GM12864 (cell line): ENCODE measurements at regions not wholly inside any gene's neighbourhood (a gene's known extent, or its start where the extent isn't known, plus 50 kb on each side); places are given as distances from the start of the nearest gene placed in this dataset.
"Not testable (repeated sequence)": the region's sequence is repeated elsewhere in the genome, so short reads cannot be mapped to it uniquely, and the experiment has no call there.

Source experiments
- DNase-seq: peaks from one replicate; pipeline ENCODE4 v3.0.0-alpha.2; 2011; ENCODE audit warnings: low read depth
- H3K4me3 ChIP-seq: 2 replicates; pipeline ENCODE4 v1.5.1; 2011; ENCODE audit warnings: mild to moderate bottlenecking, low read depth, low read length, control low read depth
- TF ChIP-seq, protein P1 (sequence below): IDR thresholded peaks from 2 replicates; pipeline ENCODE4 v1.5.1; 2011; ENCODE audit warnings: low read depth, mild to moderate bottlenecking, moderate library complexity, low read length, control low read depth, inconsistent platforms; ENCODE audit errors: missing control alignments

DNA sequence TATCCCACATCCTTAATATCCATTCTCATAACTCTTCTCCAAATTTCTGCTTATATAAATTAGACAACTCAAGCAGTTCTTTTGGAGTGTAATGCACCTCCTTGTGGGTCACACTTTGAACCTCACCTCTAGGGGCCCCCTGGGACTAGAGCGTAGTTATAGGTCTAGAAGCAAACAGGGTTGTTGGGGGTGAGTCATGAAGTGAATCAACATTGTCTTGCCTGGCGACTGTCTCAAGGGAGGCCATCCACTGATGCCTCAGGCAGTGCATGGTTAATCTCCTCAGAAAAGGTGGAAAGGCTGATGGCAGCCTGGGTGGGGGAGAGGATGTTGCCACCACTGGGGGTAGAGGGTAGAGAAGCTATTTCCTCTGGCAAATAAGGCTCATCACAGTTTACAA is 129.1 kb downstream of the TNFRSF21 start:
- no peak for DNase-seq
- TF ChIP-seq, protein P1, sequence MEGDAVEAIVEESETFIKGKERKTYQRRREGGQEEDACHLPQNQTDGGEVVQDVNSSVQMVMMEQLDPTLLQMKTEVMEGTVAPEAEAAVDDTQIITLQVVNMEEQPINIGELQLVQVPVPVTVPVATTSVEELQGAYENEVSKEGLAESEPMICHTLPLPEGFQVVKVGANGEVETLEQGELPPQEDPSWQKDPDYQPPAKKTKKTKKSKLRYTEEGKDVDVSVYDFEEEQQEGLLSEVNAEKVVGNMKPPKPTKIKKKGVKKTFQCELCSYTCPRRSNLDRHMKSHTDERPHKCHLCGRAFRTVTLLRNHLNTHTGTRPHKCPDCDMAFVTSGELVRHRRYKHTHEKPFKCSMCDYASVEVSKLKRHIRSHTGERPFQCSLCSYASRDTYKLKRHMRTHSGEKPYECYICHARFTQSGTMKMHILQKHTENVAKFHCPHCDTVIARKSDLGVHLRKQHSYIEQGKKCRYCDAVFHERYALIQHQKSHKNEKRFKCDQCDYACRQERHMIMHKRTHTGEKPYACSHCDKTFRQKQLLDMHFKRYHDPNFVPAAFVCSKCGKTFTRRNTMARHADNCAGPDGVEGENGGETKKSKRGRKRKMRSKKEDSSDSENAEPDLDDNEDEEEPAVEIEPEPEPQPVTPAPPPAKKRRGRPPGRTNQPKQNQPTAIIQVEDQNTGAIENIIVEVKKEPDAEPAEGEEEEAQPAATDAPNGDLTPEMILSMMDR: no peak
- no peak overlapping the region for H3K4me3 ChIP-seq

DNA sequence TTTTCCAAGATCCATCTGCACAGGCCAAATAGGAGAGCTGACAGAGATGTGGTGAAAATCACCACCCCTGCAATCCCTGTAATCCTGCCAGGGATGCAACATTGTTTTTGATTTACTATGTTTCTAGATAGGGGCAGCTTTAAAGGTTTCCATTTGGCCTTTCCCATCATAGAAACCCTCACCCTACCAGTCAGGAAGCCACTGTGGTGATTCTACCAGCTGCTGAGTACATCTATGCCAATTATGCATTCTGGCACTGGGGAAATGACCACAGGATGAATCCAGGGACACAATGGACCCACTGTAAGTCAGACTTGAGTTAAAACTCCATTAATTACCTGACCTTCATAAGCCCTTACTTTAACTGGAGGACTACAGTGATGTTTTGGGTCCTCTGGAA is 130.4 kb downstream of the TNFRSF21 start:
- DNase-seq: no peak
- H3K4me3 ChIP-seq: no peak overlapping the region
- TF ChIP-seq, protein P1: no peak

DNA sequence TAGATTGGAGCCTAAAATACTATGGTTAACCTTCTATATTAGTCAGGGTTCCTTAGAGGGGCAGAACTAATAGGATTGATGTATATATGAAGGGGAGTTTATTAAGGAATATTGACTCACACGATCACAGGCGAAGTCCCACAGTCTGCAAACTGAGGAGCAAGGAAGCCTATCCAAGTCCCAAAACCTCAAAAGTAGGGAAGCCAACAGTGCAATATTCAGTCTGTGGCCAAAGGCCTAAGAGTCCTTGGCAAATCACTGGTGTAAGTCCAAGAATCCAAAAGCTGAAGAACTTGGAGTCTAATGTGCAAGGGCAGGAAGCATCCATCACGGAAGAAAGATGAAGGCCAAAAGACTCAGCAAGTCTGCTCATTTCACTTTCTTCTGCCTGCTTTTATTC is 133.5 kb upstream of the ADGRF1 start:
- TF ChIP-seq, protein P1: no peak
- DNase-seq: no peak
- H3K4me3 ChIP-seq: no peak overlapping the region

DNA sequence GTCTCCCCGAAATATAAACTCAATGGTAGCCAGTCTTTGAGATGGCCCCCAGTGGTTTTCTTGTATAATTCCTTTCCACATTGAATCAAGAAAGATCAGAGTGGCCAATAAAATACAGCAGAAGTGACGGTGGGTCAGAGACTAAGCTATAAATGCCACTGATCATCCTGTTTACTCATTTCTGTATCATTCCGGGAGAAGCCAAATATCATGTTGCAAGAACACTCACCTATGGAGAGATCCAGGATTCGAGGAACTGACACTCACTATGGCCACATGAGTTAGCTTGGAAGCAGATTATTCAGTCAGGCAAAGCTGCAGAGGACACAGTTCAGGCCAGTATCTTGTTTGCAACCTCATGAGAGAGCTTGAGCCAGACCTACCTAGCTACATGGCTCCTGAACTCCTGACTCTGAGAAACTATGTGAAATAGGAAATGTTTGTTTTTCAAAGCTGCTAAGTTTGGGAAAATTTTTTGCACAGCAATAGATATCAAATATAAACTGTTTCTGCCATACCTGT is 132.4 kb upstream of the ADGRF1 start:
- TF ChIP-seq, protein P1: no peak
- H3K4me3 ChIP-seq: no peak overlapping the region
- DNase-seq: no peak

DNA sequence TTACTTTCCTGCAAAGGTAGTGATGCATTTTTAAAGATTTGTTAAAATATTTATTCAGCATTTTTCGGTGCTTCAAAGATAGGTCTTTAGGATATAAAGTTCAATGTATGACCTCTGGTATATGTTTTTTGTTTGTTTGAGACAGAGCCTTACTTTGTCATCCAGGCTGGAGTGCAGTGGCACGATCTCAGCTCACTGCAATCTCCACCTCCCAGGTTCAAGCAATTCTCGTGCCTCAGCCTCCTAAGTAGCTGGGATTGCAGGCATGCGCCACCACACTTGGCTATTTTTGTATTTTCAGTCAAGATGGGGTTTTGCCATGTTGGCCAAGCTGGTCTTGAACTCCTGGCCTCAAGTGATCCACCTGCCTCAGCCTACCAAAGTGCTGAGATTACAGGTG is 131.9 kb upstream of the ADGRF1 start:
- not testable (repeated sequence) for DNase-seq, H3K4me3 ChIP-seq

DNA sequence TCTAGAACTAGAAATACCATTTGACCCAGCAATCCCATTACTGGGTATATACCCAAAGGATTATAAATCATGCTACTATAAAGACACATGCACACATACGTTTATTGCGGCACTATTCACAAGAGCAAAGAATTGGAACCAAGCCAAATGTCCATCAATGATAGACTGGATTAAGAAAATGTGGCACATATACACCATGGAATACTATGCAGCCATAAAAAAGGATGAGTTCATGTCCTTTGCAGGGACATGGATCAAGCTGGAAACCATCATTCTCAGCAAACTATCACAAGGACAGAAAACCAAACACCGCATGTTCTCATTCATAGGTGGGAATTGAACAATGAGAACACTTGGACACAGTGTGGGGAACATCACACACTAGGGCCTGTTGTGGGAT is 131.0 kb upstream of the ADGRF1 start:
- not testable (repeated sequence) for DNase-seq

DNA sequence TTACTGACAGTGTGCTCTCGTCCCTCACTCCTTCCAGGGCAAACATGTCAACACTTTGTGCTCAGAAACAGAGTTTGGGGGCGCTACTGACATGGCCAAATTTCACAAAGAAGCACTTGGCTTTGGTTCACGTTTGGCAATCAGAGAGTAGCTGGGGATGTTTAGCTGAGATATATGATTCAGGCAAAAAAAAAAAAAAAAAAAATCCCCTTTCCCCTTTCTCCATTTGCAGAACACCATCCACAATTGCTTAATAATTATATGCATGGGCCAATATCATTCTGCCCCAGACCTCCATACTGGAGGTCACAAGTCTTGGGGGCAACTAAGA is 128.4 kb upstream of the ADGRF1 start:
- no peak overlapping the region for H3K4me3 ChIP-seq
- TF ChIP-seq, protein P1: no peak
- DNase-seq: no peak

More for the DNA sequence above, 131.0 kb upstream of the ADGRF1 start:
- H3K4me3 ChIP-seq: not testable (repeated sequence)

DNA sequence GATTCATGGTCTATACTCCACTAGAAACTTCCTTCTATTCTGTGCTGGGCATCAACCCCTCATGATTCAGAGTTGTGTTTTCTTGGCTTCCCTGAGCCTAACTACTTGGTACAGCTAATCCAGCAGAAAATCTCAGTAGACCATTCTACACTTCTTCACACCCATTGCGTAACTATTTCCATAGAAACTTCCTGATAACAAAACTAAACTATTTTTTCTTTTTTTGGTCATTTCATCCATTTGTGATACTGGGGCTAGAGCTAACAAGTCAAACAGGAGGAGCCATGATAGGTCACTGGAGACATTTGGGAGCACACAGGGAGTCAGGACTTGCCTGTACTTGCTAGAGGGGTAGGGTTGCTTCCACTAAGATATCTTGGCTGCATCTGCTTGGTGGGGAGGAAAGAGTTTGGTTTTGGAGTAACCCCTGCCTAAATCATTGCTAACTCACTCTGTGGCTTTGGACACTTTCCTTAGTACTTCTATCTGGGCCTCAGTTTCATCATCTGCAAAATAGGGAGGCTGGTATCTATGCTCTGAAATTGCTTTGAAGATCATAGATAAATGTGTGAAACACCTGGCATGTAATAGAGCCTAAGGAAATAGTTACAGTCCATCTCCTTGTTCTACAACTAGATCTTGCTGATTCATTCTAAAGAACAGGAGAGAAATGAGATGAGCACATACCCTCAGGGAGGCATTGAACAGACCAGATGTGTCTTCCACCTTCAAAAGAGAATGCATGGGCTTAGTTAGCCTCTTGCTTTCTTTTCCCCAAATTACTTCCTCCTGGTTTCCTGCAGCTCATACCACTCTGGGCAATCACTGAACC is 127.9 kb upstream of the ADGRF1 start:
- TF ChIP-seq, protein P1: no peak
- DNase-seq: no peak
- no peak overlapping the region for H3K4me3 ChIP-seq
